ENCODE measurements at regions not wholly inside any gene's neighbourhood (a gene's known extent, or its start where the extent isn't known, plus 50 kb on each side); places are given as distances from the start of the nearest gene placed in this dataset.

DNA sequence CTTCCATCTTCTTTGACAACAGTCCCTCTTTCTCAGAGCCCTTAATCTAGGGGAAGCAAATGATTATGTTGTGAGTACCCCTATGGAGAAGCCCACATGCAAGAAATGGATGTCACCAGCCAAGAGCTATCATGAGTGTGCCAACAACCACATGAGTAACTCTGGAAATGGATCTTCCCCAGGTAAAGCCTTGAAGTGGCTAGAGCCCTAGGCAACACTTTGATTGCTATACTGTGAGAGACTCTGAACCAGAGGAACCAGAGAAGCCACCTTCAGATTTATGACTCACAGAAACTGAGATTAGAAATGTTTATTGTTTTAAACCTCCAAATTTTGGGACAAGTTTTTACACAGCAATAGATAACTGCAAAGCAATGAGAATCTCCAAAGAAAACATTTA, 60.9 kb upstream of the COL1A2 start:
- Mint-ChIP-seq H3K4me1 (ENCODE audit: low read depth) (no peaks in the 10 kb centered on the region), H3K9me3 (ENCODE audit: low read depth) (no peaks in the 10 kb centered on the region), H3K4me3 (no peak overlapping the region), H3K36me3 (no peaks in the 10 kb centered on the region), H3K27me3 (no peaks in the 10 kb centered on the region), H3K27ac (no peak overlapping the region)

DNA sequence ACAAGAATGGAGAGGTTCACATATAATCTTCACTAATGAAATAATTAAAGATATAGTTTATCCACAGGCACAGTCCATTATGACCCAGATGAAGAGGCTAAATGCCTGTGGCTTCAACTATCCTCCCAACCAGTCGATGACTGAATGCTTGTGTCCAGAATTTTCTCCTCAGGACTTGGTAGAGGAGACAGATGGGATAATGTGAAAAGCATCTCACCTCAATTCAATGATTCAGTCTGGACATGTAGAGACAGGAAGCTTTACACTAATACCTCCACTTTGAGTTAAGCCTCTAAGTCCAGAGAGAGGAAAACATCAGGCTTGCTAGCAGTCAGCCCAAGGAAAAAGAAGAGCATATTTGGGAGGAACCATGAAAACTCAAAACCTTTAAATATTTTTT, 59.1 kb upstream of the COL1A2 start:
- no peaks in the 10 kb centered on the region for H3K4me1 Mint-ChIP-seq (ENCODE audit: low read depth)
- H3K9me3 Mint-ChIP-seq (ENCODE audit: low read depth), result no peaks in the 10 kb centered on the region
- H3K27ac Mint-ChIP-seq, result no peak overlapping the region
- no peaks in the 10 kb centered on the region for H3K27me3 Mint-ChIP-seq
- no peak overlapping the region for H3K4me3 Mint-ChIP-seq
- H3K36me3 Mint-ChIP-seq, result no peaks in the 10 kb centered on the region

DNA sequence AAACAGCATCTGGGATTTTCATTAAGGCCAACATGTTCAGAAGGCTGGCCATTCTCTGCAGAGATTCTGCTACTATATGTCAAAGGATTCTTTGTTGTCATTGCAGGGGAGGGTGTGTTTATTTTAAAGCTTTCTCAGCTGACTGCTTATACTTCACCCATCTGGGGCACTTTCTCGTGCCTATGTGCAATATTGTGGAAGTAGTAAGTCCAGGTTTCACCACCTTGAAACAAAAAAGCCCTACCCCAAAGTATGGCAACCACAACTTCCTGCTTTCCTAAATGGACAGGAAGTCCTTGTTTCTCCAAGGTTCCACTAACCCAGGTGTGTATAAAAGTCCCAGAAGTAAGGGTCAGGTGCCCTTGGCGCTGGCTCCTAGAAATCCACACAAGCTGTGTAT, 58.7 kb upstream of the COL1A2 start:
- no peaks in the 10 kb centered on the region for H3K36me3 Mint-ChIP-seq
- H3K27me3 Mint-ChIP-seq, result no peaks in the 10 kb centered on the region
- H3K4me3 Mint-ChIP-seq, result no peak overlapping the region
- H3K9me3 Mint-ChIP-seq (ENCODE audit: low read depth), result no peaks in the 10 kb centered on the region
- no peaks in the 10 kb centered on the region for H3K4me1 Mint-ChIP-seq (ENCODE audit: low read depth)
- no peak overlapping the region for H3K27ac Mint-ChIP-seq

DNA sequence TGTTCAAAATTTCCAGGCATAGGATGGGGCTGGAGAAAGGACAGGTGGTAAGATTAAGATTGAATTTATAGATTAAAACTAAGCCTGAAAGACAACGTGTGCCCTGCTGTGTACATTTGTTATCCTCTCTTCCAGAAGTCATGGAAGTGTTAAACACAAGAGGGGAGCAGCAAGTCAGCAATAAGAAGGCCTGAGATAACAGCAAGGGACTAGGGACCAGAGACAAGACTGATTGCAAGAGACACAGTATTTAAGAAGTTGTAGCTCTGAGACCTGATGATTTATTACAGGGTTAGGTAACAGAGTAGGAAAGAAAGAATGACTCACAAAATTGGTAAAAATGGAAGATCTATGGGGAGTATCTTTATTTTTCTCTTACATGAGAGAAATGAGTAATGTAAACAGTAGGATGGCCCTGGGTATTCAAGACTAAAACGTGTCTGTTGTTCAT, 55.7 kb upstream of the COL1A2 start:
- H3K4me3 Mint-ChIP-seq, result no peak overlapping the region
- no peaks in the 10 kb centered on the region for H3K36me3 Mint-ChIP-seq

DNA sequence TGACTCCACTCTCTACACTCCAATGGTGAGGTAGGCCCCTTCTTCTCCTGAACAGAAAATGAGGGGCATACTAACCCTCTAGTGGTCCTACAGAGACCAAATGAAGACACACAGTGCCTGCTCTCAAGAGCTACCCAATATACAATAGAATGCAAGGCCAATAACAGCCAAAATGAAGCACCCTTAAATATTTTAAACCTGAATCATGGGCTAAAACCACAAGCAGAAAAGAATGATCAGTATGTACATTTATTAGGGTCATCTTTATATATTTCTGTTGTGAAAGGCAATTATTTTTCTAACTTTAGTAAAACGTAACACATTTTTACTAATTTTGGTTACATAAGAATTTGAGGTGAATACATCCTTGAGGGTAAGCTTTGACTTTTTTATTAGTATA, 49.9 kb upstream of the COL1A2 start:
- Mint-ChIP-seq H3K4me1 (ENCODE audit: low read depth) (no peaks in the 10 kb centered on the region), H3K4me3 (no peak overlapping the region), H3K36me3 (no peaks in the 10 kb centered on the region), H3K27me3 (peaks cover 4% of the 10 kb centered on the region), H3K9me3 (ENCODE audit: low read depth) (no peaks in the 10 kb centered on the region), H3K27ac (no peak overlapping the region)

More for the DNA sequence above, 55.7 kb upstream of the COL1A2 start:
- H3K4me1 Mint-ChIP-seq (ENCODE audit: low read depth), result no peaks in the 10 kb centered on the region
- H3K27me3 Mint-ChIP-seq, result peaks cover 2% of the 10 kb centered on the region
- no peak overlapping the region for H3K27ac Mint-ChIP-seq
- H3K9me3 Mint-ChIP-seq (ENCODE audit: low read depth), result no peaks in the 10 kb centered on the region

All from activated naive CD8-positive, alpha-beta T cell (primary cell).